Testis (tissue), 2 donors: ENCODE measurements at regions not wholly inside any gene's neighbourhood (a gene's known extent, or its start where the extent isn't known, plus 50 kb on each side); places are given as distances from the start of the nearest gene placed in this dataset.

Experiments
- DNase-seq: peaks from one replicate; pipeline ENCODE4 v3.0.0-alpha.2; 2019
- H3K27ac ChIP-seq, 2 donors: fragments of 200-600 bp; sonication (generic); one replicate each; pipeline ENCODE4 v1.5.1; 2019
- H3K27me3 ChIP-seq: fragments of 200-600 bp; sonication (generic); one replicate; pipeline ENCODE4 v1.5.1; 2019
- H3K36me3 ChIP-seq: fragments of 200-600 bp; sonication (generic); one replicate; pipeline ENCODE4 v1.5.1; 2017; ENCODE audit warnings: low read depth; ENCODE audit errors: missing control alignments
- H3K4me1 ChIP-seq: fragments of 200-600 bp; sonication (generic); one replicate; pipeline ENCODE4 v1.5.1; 2019
- H3K4me3 ChIP-seq, 2 donors: fragments of 200-600 bp; sonication (generic); one replicate each; pipeline ENCODE4 v1.5.1; 2017 to 2019
- H3K9me3 ChIP-seq: fragments of 200-600 bp; sonication (generic); one replicate; pipeline ENCODE4 v1.5.1; 2017
- CTCF ChIP-seq, 3 experiments: fragments of 450-650 bp in 2 of 3; fragments of 200-600 bp in 1 of 3; sonication (generic) in 1 of 3; IDR thresholded peaks; one replicate each; pipeline ENCODE4 v1.5.1; 2016 to 2019; ENCODE audit warnings: antibody characterized with exemption in 3 of 3, mild to moderate bottlenecking in 2 of 3, moderate library complexity in 1 of 3
- POLR2A ChIP-seq: fragments of 450-650 bp; IDR thresholded peaks from one replicate; pipeline ENCODE4 v1.6.1; 2017; ENCODE audit warnings: antibody characterized with exemption, mild to moderate bottlenecking, moderate library complexity
- WGBS, 2 donors: methylation state at CpG; one replicate each; pipeline ENCODE4 v1.1.5; 2018; 5-methylcytosine and 5-hydroxymethylcytosine counted together
- intact Hi-C: fragments of 100-400 bp; cut with DNase I; formaldehyde crosslinking; loops from one replicate; pipeline ENCODE4 v1.15.1; 2023; ENCODE audit warnings: low total_unique reads

- intact Hi-C loops = no loop called here
- WGBS, 2 donors = 64 to 73% methylated on average over 8 of the region's 8 CpGs
- TF ChIP-seq POLR2A (no peak), CTCF (IDR thresholded peaks at IDR 0.05) (no peak)
- Histone ChIP-seq H3K4me1 (no peaks in the 10 kb centered on the region), H3K9me3 (no peaks in the 10 kb centered on the region), H3K27ac (no peak overlapping the region), H3K27me3 (no peaks in the 10 kb centered on the region), H3K36me3 (no peaks in the 10 kb centered on the region), H3K4me3 (no peak overlapping the region)
- DNase-seq = no peak
Observed at GRCh38 chr19:27679399-27679798, 1533.6 kb downstream of the UQCRFS1 start.

DNA sequence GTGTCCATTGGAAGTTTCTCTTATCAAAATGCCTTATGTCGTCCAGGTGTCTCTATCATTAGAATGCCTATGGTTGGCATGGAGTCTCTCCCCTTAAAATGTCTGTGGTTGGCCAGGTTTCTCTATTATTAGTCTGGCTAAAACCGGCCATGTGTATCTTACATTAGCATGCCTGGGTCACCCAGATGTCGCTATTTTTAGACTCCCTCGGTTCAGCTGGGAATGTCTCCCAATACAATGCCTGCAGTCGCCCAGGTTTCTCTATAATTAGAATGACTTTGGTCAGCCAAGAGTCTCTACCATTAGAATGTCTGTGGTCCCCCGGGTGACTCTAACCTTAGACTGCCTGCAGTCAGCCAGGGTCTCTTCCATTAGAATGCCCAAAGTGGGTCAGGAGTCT, 1536.1 kb downstream of the UQCRFS1 start:
- intact Hi-C loops = no loop called here
- no peak overlapping the region for H3K4me3 ChIP-seq
- DNase-seq = no peak
- 41 to 50% methylated on average over 6 of the region's 6 CpGs for WGBS, 2 donors
- no peak for TF ChIP-seq POLR2A
- no peak for TF ChIP-seq CTCF (IDR thresholded peaks at IDR 0.05)
- H3K9me3 ChIP-seq = no peaks in the 10 kb centered on the region
- H3K27me3 ChIP-seq = no peaks in the 10 kb centered on the region
- no peaks in the 10 kb centered on the region for H3K4me1 ChIP-seq
- H3K27ac ChIP-seq = no peak overlapping the region
- no peaks in the 10 kb centered on the region for H3K36me3 ChIP-seq

DNA sequence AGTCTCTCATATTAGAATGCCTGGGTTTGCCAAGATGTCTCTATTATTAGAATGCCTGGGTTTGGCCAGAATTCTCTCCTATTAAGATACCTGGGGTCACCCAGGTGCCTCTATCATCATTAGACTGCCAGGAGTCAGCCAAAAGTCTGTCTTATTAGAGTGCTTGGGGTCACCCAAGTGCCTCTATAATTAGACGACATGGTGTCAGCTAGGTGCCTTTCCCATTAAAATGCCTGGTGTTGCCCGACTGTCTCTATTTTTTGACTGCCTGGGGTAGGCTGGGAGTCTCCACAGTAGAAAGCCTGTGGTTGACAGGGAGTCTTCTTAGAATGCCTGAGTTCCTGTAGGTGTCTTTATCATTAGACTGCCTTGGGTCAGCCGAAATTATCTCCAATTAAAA, 1536.6 kb downstream of the UQCRFS1 start:
- no peaks in the 10 kb centered on the region for H3K4me1 ChIP-seq
- intact Hi-C loops = no loop called here
- no peak overlapping the region for H3K4me3 ChIP-seq
- DNase-seq = no peak
- H3K27ac ChIP-seq = no peak overlapping the region
- no peaks in the 10 kb centered on the region for H3K9me3 ChIP-seq
- TF ChIP-seq CTCF (IDR thresholded peaks at IDR 0.05) (no peak), POLR2A (no peak)
- no peaks in the 10 kb centered on the region for H3K36me3 ChIP-seq
- WGBS, 2 donors = 45 to 73% methylated on average over 2 to 3 of the region's 3 CpGs
- H3K27me3 ChIP-seq = no peaks in the 10 kb centered on the region

- DNase-seq = no peak
- Histone ChIP-seq H3K4me1 (no peaks in the 10 kb centered on the region), H3K27ac (no peak overlapping the region), H3K36me3 (no peaks in the 10 kb centered on the region), H3K4me3 (no peak overlapping the region), H3K9me3 (no peaks in the 10 kb centered on the region), H3K27me3 (no peaks in the 10 kb centered on the region)
- WGBS, 2 donors = 30 to 48% methylated on average over 3 of the region's 3 CpGs
- TF ChIP-seq CTCF (IDR thresholded peaks at IDR 0.05) (no peak), POLR2A (no peak)
- intact Hi-C loops = no loop called here
Observed at GRCh38 chr19:27675771-27676170, 1537.2 kb downstream of the UQCRFS1 start.

- intact Hi-C loops = no loop called here
- no peak overlapping the region for H3K4me3 ChIP-seq
- H3K36me3 ChIP-seq = no peaks in the 10 kb centered on the region
- H3K27ac ChIP-seq = no peak overlapping the region
- H3K27me3 ChIP-seq = no peaks in the 10 kb centered on the region
- no peak for DNase-seq
- no peaks in the 10 kb centered on the region for H3K4me1 ChIP-seq
- TF ChIP-seq POLR2A (no peak), CTCF (IDR thresholded peaks at IDR 0.05) (no peak)
- H3K9me3 ChIP-seq = no peaks in the 10 kb centered on the region
- 66 to 72% methylated on average over 10 of the region's 10 CpGs for WGBS, 2 donors
Observed at GRCh38 chr19:27674701-27675100, 1538.2 kb downstream of the UQCRFS1 start.
